Chondrocyte (in vitro differentiated cells): ENCODE measurements at regions not wholly inside any gene's neighbourhood (a gene's known extent, or its start where the extent isn't known, plus 50 kb on each side); places are given as distances from the start of the nearest gene placed in this dataset.

Source experiments
- DNase-seq: peaks from one replicate; pipeline ENCODE4 v3.0.0; 2021; ENCODE audit warnings: mixed read lengths, low spot score
- H3K27ac Mint-ChIP-seq: one replicate; pipeline ENCODE4 v1.8.0; 2021; ENCODE audit warnings: mild to moderate bottlenecking, moderate library complexity, mixed read lengths; ENCODE audit not compliant: unreplicated experiment
- H3K27me3 Mint-ChIP-seq: 2 replicates; pipeline ENCODE4 v1.8.0; 2021; ENCODE audit warnings: low read depth, mixed read lengths
- H3K36me3 Mint-ChIP-seq: 2 replicates; pipeline ENCODE4 v1.8.0; 2021; ENCODE audit warnings: low read depth, mixed read lengths
- H3K4me1 Mint-ChIP-seq: 2 replicates; pipeline ENCODE4 v1.8.0; 2021; ENCODE audit warnings: low read depth, mild to moderate bottlenecking, mixed read lengths
- H3K4me3 Mint-ChIP-seq: one replicate; pipeline ENCODE4 v1.8.0; 2021; ENCODE audit warnings: mild to moderate bottlenecking, moderate library complexity, mixed read lengths; ENCODE audit not compliant: unreplicated experiment
- H3K9me3 Mint-ChIP-seq: 2 replicates; pipeline ENCODE4 v1.8.0; 2021; ENCODE audit warnings: low read depth, mixed read lengths
- TF ChIP-seq, protein P1 (sequence below): fragments of 200-600 bp; sonication (generic); IDR thresholded peaks from 2 replicates; pipeline ENCODE4 v1.5.0; 2021; ENCODE audit warnings: antibody characterized with exemption, mild to moderate bottlenecking, moderate library complexity

DNA sequence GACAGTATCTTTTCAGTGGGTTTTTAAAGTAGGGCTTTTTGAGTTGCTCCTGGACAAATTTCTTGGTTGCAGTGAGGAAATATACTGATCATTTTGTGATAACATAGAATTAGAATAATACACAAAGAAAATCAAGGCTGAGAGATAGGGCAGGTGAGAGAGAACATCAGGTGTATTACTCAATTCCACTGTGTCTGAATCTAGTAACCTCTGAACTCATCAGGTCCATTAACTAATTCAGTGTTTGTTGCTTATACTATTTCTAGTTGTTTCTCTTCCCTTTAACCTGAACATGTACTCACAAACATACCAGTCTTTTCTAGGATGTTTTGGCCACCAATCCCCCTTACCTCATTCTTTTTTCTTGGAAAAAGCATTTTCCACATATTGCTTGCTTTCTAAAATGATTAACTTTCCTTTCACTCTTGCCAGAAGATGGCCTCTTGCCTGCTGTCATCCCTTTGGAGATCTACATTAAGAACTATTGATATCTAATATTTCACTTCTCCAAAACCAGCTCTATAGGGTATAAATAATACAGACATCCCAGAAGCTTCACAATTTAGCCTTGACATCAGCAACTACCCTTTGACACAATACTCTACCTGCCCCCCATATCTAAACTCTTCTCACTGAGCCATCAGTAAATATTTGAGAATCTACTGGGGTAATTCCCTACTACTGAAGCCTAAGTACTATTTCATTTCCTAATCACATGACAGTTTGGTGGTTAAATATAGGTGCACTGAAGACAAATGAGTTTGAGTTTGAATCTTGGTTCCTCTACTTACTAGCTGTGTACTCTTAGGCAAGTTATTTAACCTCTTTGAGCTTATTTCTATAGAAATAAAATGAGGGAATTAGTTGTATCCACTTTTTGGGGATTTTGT, 470.8 kb upstream of the IGFBP7 start:
- no peaks in the 10 kb centered on the region for H3K4me1 Mint-ChIP-seq
- no peak overlapping the region for H3K27ac Mint-ChIP-seq
- TF ChIP-seq, protein P1, sequence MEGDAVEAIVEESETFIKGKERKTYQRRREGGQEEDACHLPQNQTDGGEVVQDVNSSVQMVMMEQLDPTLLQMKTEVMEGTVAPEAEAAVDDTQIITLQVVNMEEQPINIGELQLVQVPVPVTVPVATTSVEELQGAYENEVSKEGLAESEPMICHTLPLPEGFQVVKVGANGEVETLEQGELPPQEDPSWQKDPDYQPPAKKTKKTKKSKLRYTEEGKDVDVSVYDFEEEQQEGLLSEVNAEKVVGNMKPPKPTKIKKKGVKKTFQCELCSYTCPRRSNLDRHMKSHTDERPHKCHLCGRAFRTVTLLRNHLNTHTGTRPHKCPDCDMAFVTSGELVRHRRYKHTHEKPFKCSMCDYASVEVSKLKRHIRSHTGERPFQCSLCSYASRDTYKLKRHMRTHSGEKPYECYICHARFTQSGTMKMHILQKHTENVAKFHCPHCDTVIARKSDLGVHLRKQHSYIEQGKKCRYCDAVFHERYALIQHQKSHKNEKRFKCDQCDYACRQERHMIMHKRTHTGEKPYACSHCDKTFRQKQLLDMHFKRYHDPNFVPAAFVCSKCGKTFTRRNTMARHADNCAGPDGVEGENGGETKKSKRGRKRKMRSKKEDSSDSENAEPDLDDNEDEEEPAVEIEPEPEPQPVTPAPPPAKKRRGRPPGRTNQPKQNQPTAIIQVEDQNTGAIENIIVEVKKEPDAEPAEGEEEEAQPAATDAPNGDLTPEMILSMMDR: no peak
- DNase-seq: no peak
- no peaks in the 10 kb centered on the region for H3K36me3 Mint-ChIP-seq
- H3K27me3 Mint-ChIP-seq: no peaks in the 10 kb centered on the region
- H3K9me3 Mint-ChIP-seq: no peaks in the 10 kb centered on the region
- no peak overlapping the region for H3K4me3 Mint-ChIP-seq

DNA sequence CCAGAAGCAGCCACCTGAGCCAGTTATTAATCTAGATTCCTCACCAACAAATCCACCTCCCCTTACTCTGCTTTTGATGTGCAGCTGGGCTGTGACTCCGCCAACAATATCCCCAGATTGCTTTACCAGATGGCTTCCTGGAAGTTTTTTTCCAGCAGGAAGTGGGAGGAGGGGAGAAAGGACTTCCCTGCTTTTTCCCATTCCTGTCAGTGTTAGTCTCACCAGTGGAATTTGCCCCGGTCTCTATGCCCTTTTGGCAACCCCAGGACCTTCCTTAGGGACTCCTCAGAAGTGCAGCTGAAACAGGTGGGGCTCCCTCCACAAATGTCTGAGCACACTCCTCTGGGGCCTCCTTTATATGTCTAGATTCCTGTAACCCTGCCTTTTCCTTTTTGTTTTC, 465.2 kb upstream of the IGFBP7 start:
- H3K4me3 Mint-ChIP-seq: no peak overlapping the region
- TF ChIP-seq, protein P1: no peak
- H3K9me3 Mint-ChIP-seq: peaks cover 1% of the 10 kb centered on the region
- no peaks in the 10 kb centered on the region for H3K36me3 Mint-ChIP-seq
- no peak for DNase-seq
- peaks cover 8% of the 10 kb centered on the region for H3K27me3 Mint-ChIP-seq
- H3K4me1 Mint-ChIP-seq: no peaks in the 10 kb centered on the region
- no peak overlapping the region for H3K27ac Mint-ChIP-seq

DNA sequence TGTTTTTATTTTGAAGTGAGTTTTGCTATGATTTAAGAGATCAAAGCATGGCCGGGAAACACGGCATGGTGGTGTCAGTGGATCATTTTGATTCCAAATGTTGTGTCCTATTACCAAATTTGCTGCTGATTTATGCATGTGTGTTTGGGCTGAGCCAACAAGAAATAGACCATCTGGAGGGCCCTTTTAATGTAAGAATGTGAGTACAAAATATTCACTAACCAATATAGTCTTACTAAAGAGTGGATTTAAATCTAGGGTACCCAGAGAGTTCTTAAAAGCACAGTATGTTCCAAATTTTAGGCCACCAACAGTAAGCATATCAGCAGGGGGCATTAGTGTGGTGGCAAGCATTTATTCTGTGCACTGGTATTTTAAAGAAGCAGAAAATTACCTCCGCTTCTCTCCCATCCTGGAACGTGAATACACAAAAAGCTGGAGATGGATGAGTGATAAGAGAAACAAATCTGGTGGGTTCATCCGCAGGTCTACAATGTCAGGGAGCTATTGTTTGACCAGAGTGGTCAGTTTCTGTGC, 444.4 kb upstream of the IGFBP7 start:
- H3K9me3 Mint-ChIP-seq: no peaks in the 10 kb centered on the region
- no peaks in the 10 kb centered on the region for H3K4me1 Mint-ChIP-seq
- DNase-seq: no peak
- TF ChIP-seq, protein P1: no peak
- no peak overlapping the region for H3K27ac Mint-ChIP-seq
- H3K36me3 Mint-ChIP-seq: no peaks in the 10 kb centered on the region
- no peaks in the 10 kb centered on the region for H3K27me3 Mint-ChIP-seq
- no peak overlapping the region for H3K4me3 Mint-ChIP-seq

DNA sequence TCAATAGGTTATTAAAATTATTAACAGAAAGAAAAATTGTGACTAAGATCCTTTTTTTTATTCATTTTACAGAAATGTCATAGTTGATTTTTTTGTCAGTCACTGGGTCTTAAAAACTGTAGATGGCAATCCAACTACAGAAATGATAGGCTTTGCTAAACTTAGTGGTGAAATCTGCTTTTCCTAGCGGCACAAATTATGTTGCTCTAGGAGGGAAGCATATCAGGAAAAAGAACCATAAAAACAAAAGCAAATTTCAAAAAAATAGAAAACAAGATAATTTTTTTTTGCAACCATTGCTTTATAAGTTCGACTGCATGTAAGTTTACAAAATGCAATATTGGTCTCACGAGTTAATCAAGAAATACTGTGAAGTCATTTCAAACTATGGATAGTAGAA, 443.5 kb upstream of the IGFBP7 start:
- Mint-ChIP-seq H3K36me3 (no peaks in the 10 kb centered on the region), H3K4me1 (no peaks in the 10 kb centered on the region), H3K9me3 (no peaks in the 10 kb centered on the region), H3K4me3 (no peak overlapping the region), H3K27me3 (no peaks in the 10 kb centered on the region), H3K27ac (no peak overlapping the region)
- DNase-seq: no peak
- TF ChIP-seq, protein P1: no peak

DNA sequence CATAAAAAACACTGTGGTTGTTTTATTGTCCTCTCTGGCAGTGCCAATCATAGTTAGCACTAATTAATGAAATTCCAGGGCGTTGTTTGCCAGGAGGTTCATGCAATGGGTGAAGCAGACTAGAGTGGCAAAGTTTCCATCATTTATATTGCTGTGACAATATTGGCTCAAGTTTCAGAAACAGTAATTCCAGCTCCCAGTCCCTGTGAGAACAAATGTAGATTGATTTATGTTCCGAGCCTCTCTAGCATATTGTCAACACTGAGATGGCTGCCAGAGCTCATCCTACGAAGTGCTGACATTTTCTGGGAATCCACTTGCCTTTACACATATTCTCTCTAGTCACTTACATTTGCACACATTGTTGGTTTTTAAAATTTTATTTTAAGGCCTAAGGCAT, 440.0 kb upstream of the IGFBP7 start:
- DNase-seq: no peak
- Mint-ChIP-seq H3K27me3 (peaks cover 5% of the 10 kb centered on the region), H3K4me1 (no peaks in the 10 kb centered on the region), H3K4me3 (no peak overlapping the region), H3K36me3 (no peaks in the 10 kb centered on the region), H3K9me3 (no peaks in the 10 kb centered on the region), H3K27ac (no peak overlapping the region)
- TF ChIP-seq, protein P1: no peak
